GM21360 (cell line): ENCODE measurements at regions not wholly inside any gene's neighbourhood (a gene's known extent, or its start where the extent isn't known, plus 50 kb on each side); places are given as distances from the start of the nearest gene placed in this dataset.
"Not testable (repeated sequence)": the region's sequence is repeated elsewhere in the genome, so short reads cannot be mapped to it uniquely, and the experiment has no call there.

Experiments used
- ATAC-seq: cut with Tn5 transposase; IDR thresholded peaks from one replicate; pipeline ENCODE4 v1.9.1; 2021; ENCODE audit warnings: mild to moderate bottlenecking, moderate library complexity; ENCODE audit not compliant: unreplicated experiment

DNA sequence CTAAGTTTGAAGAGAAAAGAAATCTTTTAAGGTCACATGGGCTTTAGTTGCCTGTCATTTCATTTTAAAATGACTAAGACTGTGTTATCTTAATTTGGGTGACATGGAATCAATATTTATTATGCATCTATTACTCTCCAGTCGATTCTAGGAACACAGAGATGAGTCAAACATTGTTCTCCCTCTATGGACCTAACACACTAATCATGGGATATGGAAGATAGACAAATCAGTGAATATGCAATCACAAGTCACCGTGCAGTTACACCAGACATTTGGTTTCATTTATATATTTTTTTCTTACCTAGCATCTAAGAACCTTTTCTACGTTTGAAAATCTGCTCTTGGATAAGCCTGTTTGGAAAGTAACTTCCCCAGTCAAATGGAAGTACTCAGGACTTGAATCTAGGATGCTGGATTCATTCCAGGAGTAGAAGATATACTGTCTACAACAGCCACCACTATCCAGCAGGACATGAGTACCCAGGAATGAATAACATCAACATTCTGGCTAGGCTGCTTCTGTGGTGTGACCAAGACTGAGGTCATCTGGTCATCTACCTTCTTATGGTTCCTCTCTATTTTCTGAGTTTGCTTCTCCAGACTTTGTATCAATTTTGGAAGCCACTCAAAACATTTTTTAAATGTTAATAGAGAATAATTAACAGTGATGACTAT, 902.9 kb upstream of the LRRN3 start:
- ATAC-seq, result no peak

DNA sequence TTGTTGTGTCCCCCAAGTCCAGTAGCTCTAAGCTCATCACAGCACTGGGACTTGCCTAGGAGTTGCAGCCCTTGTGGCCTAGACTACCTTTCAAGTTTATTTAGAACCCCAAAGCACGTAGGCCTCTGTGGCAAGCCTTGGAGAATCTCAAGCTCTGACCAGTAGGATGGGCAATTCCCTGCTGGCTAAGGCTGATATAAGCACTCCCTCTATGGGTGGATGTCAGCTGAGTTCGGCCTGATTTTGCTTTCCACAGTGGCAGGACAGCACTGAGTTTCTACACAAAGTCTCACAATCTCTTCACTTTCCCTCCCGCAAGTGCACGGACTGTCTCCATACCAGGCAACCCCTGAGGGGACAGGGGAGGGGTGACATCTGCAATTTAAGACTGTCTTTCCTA, 886.4 kb upstream of the LRRN3 start:
- no peak for ATAC-seq

DNA sequence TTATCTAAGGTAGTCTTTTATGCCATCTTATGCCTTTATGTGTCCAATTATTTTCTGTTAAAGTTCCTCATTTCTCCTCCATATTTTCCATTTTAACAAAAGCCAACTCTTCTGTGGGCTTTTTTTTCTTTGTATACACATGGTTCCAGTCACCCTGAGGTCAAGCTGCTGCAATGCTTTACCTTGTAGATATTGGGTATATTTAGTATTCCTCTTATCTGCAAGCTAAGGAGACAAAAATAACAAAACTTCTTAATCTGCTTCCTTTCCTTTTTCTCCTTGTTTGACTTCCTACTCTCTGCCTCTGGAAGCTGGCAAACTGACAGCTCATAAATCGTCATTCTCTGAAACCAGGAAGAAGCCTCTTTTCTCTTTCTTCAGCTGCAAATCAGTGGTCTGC, 885.0 kb upstream of the LRRN3 start:
- no peak for ATAC-seq

DNA sequence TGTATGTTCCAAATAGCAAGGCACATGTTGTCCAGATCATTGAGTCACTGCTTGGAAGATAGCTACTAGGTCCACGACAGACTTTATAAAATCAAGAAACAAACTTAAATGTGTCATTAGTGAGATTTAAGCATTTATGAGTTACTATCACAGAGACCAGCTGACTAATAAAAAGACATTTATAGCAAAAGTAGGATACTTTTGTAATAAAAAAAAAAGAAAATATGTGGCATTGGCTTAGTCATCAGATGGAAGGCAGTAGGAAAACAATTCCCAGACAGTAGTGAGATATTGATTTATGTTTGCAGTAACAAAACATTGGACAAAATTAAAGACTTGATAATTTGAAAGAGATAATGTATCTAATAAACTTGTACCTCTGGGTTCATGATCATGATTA, 881.0 kb upstream of the LRRN3 start:
- no peak for ATAC-seq

DNA sequence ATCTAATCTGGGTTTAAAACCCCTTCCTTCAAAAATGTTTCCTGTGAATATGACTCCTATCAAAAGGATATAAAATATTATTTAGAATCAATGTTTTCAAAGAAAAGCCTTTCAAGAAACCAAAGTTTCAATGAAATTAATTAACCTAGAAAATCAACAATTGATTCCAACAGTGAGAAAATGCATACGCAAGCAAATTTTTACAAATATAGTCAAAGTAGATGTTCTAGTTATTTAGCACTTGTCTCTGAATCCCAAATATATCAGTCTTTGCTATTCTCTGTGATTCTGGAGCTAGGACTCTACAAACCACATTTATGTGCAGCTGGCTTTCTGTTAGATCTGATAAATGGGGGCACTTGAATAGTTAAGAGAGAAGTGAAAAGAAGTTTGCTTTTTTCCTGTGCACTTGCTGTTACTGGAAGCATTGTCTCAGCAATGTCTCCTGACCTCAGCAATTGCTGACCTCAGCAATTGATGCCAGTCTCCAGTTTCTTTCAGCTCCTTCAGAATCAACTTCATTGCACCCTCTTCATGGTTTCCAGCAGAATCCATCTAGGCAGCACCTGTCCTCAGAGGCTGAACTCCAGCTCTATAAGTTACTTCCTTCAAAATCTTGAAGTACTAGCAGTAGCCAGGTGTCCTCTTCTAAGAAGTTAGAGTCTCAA, 879.9 kb upstream of the LRRN3 start:
- ATAC-seq, result no peak

DNA sequence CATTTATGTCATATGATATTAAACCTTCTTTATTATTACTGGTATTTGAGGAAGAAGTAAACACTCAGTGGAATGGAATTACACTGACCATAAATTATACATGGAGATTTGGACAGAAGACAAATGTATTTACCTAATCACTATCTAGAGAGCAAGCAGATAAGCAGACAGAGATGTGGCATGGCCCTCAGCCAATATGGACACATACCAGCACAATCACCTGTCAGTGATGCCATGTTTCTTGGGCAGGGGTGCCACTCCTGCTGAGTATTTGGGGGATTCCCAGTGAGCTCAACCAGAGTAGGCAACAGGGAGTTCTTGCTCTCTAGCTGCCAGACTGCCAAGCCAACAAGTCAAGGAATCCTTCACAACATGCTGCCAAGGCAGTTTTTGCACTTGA, 866.3 kb upstream of the LRRN3 start:
- no peak for ATAC-seq

DNA sequence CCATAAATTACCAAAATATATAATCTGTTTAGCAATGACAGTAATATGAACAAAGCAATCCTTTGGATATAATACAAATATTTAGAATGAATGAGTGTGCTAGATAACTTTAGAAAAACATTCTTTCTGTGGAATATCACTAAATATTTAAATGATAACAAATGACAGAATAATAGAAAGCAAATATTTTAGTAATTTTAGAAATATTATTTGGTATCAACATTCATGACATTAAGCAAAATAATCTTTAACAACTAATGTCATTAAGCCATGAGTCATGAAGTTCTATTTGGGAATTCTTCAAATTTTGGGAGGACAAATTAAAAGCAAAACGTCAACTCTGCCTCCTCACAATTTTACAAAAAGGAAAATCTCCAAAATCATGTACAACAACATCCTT, 844.8 kb upstream of the LRRN3 start:
- ATAC-seq, result no peak

DNA sequence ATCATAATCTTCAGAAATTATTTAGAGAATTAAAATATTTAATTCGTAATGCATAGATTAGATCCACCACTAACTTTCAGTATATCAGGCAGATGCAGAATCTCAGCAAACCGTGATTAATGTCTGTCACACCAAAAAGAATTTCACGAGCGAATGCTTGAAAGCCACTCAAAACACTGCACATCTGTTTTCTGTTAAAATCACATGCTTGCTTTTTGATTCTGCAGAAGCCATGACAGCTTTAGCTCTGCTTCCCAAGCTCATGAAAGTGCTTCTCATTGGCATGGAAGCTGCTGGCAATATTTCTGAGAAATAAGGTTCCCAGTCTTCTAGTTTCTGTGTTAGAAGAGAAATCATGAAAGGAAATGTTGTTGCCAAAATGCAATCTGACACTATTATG, 837.8 kb upstream of the LRRN3 start:
- no peak for ATAC-seq

DNA sequence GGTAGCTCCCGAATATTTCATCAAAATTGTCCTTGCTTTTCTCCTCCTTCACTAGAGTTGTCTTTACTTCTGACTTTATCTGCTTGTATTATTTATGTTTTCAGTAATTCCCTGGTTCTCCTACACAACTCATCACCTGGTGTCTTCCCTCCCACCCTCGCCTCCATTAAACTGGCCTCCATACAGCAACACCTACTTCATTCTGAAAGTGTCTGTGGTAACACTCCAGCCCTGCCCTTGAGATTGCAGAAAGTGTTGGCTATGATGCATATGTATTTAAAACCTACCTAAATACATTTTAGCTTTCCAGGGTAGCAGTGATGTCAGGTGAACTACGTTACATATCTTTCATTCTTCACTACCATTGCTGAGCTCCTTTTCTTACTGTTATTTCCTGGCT, 833.3 kb upstream of the LRRN3 start:
- ATAC-seq, result no peak

DNA sequence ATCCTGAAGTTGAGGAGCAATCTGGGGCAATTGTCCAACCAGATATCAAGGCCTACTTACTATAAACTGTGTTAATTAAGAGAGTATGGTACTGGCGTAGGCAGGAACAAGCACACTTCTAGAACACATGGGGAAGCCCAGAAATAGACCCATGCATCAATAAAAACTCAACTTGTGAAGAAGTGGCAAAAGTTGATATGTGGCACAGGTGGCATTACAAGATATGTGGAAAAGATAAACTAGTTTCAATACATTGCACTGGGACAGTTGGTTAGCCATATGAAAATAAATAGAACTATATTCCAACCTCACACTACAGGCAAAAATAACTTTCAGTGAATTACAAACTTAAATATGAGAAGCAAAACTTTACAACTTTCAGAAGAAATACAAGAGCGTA, 828.7 kb upstream of the LRRN3 start:
- no peak for ATAC-seq

DNA sequence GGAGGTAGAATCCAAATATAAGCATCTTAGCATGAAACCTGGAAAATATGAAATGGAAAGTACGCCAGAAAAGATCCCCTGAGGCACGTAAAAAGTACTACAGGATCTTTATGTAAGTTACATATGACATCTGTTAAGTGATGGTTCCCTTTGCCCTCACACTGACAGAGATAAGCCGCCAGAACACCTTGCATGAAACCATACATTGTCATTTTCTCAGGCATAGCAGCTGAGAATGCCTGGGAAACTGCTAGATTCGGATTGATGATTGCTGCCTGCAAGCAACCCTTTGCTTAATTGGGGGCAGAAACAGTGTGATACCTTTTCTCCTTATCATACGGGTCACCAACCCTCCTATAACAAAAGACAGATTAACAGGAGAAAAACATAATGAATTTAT, 826.6 kb upstream of the LRRN3 start:
- ATAC-seq, result no peak

DNA sequence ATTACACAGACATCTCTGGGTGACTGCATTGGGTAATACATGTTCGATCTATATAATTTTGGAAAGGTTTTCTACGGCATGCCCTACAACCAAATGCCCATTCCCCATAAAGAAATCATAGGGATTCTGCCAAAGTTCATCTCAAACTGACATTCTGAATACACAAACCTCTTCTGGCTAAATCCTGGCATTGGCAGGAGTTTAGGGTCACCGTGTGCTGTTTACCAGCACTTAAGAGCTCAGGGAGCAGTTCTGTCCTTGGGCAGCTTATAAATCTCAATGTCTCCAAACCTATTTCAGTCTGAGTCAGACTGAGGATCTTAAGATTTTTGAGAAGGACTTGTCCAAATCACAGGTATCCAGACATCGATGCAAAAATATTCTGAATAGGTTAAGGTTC, 809.6 kb upstream of the LRRN3 start:
- ATAC-seq, result no peak

DNA sequence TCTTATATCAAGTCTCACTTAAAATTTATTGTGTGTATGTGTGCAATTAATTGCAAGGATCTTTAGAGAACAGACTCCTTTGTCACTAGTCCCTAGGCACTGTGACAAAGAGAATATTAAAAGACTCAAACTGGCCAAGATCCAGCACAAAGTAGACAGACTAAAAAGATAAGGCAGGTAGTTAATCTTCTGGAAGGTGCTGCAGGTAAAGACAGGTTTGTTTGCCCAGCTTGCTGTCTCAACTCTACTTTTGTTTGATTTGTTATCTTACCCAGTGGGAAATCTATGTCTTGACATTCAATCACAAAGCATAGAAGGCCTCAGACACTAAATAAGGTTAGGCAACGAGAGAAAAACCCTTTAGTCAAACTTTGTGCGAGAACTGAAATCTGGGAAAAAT, 807.9 kb upstream of the LRRN3 start:
- no peak for ATAC-seq

DNA sequence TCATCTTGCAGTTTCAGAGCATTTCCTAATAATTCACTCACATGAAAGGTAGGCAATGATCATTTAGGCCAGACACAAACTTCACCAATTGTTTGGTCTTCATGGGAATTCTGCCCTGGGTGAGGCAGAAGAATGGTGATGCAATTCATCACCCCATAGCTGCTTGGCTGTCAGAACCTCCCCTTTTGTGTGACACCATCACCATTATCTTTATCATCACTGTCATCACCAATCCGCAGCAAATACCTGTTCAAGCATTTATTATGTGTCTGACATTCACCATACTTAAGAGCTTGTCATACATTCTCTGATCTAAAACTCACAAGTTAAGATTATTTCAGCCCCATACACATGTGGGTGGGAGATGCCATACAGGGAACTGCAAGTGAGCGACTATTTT, 799.5 kb upstream of the LRRN3 start:
- no peak for ATAC-seq

DNA sequence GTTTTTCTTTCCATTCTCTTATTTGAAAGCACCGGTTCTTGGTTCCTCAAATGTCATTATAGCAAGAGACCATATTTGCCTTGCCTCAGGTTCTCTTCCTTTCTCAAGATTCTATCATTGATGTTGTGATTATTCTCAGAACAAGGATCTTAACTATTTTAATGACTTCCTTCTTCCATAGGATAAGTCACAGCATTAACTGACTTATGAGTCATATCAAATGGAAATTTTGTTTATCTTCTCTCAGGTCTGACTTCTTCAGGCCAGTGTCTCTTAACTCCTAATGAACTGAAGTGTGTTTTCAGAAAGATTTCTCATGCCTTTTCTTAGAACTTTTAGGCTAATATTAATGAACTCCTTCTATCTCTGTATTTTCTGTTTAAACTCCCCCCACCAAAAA, 794.6 kb upstream of the LRRN3 start:
- ATAC-seq, result no peak

DNA sequence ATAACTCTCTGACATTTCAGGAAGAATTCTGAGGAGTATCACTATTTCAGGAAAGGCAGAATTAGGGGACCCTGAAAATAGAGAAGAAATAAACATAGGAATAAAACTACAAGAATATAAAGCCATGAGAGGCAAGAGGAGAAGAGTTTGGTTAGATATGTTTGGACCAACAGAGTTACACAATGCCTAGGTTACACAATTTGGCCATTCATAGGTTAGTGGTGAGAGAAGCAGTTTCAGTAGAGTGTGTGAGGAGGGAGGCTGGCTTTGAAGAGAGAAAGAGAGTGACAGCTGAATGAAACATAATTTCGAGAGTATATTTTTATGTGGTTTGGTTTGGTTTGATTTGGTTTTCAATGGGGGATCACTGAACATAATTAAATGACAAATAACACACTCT, 783.2 kb upstream of the LRRN3 start:
- ATAC-seq, result no peak

DNA sequence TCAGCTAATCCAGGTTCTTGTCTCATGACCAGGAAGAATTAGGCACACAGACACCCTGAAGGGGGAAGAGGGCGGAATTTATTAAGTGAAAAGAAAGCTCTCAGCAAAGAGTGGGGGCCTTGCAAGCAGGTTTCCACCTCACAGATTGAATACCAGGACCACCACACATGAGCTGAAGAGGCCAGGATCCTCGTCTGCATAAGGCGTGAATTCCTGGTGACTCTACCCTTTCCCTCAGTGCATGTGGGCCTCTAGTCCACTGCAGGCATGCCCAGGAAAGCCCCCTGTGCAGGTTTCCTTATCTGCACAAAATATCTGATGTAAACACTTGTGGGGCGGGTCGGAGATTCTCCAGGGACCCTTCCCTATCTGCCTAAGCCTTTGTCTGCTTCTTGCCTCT, 782.1 kb upstream of the LRRN3 start:
- no peak for ATAC-seq

DNA sequence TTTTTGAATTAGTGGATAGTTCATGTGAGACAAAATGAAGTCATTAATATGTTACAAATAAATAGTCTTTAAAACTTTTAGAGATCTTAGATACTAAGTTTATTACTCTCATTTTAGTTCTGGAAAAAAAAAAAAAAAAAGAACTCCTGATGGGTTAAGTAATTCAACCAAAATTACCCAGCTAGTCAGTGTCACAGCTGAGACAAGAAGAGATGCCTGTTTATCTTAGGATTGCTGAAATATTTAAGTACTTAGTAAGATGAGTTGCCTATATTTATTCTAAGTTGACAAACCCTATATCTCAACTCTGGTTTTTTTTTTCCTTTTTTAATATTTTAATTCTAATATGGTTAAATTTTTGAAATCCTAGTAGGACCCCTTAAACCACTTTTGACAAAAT, 781.0 kb upstream of the LRRN3 start:
- ATAC-seq, result no peak

DNA sequence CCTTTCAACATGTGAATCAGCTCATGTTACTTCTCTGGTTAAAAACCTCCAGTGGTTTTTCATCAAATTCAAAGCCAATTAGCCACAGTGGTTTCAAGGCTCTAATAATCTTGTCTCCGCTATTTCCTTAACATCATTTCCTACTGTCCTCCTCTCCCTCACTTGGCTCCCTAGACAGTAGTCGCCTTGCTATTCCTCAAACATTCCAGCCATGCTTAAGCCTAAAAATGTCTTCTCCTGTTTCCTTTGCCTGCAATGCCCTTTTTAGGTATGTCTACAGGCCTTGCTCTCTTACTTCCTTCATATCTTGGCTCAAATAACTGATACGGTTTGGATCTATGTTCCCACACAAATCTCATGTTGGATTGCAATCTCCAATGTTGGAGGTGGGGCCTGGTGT, 779.4 kb upstream of the LRRN3 start:
- ATAC-seq, result no peak

DNA sequence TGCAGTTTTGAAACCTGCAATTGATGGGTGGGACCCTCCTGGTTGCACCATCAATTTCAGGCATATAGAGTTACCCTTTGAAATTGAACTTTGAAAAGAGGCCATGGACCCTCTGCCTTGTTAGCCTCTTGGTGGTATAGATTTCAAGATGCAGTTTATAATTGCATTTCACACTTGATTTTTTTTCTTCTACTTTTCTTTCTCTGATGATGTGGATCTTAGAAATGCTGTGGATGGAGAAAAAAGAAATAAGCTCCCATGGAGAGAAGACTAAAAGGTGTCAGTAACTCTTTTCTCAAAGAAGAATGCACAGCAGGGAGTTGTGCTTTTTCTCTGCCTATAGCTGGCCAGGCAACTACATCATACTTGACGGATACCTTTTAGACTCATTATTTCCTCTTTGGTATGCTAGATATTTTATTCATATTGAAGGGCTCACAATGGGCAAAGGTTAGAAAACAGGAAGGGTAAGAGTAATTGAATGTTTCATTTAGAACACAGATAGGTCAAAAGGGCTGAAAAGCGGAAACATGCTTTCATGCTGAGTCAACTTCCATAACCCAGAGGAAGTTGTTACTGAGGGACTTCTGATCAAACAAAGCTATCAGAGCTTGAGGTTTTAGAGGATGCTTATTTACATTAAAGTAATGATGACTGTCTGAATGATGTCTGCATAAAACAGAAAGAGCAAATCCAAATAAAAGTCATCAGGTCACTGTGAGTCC, 773.2 kb upstream of the LRRN3 start:
- no peak for ATAC-seq

DNA sequence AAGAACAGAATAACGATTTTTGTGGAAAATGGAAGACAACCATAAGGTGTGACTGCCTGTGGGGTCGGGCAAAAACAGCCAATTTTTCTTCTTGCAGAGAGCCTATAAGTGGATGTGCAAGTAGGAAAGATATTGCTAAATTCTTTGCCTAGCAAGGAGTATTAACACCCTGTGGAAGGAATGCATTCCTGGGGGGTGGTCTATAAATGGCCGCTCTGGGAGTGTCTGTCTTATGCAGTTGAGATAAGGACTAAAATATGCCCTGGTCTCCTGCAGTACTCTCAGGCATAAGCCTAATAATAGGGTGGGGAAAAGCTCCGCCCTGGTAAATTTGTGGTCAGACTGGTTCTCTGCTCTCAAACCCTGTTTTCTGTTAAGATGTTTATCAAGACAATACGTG, 770.6 kb upstream of the LRRN3 start:
- ATAC-seq, result not testable (repeated sequence)

DNA sequence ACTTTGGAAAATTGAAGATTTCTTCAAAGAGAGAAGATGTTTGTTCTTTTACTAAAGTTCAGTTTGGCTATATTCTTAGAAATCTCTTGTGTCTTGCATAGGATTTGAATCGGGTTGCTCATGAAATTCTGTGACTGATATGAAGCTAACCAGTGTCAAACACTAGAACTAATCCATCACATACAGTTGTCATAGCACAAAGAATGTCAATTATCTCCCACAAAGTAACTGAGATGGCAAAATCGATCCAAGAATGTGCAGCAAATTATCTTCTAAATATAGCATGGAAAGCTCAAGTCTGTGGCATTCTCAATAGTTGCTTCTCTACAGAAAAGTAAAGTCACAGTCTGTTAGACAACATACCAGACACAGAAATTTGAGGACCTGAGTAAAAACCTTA, 768.1 kb upstream of the LRRN3 start:
- ATAC-seq, result no peak
